ENCODE measurements at regions not wholly inside any gene's neighbourhood (a gene's known extent, or its start where the extent isn't known, plus 50 kb on each side); places are given as distances from the start of the nearest gene placed in this dataset.
"Not testable (repeated sequence)": the region's sequence is repeated elsewhere in the genome, so short reads cannot be mapped to it uniquely, and the experiment has no call there.

DNA sequence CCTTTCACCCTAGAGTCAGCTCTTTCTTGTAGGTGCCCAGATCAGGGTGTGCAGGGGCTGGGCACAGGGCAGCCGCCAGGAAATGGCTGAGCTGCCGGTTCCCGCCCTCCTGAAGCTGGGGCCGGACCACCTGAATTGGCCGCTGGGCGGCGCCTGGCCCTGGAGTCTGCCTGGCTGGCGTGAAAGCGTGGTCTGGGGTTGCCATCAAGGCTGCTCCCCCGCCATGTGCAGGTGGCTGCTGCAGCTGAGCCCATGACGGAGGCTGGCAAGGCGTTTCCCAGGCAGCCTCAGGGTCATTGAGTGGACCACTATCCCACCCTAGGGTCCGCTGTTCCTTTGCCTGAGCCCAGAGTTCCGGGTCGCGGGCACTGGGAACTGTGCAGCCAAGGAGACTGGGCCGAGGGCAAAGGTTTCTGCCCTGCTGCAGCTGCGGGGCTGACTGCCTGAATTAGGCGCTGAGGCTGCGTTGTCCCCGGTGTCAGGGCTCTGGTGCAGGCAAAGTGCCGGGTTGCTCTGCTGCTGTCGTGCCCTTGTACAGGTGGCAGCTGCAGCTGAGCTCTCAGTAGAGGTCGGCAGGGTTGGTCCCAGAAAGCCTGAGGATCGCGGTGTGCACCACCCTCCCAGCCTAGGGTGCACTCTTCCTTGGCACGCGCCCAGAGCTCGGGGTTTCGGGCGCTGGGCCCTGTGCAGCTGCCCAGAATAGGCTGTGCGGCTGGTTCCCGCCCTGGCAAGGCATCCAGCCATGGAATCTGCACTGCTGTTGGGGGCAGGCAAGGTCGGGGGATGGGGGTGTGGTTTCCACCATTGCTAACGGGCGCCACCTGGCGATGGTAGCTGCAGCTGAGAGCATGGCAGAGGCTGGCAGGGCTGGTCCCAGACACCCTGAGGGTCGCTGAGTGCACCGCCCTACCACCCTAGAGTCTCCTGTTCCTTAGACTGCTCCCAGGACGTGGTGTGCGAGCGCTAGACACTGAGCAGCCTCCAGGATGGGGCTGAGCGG lies 86.1 kb downstream of the POTEH start:
- TF ChIP-seq, protein P1, sequence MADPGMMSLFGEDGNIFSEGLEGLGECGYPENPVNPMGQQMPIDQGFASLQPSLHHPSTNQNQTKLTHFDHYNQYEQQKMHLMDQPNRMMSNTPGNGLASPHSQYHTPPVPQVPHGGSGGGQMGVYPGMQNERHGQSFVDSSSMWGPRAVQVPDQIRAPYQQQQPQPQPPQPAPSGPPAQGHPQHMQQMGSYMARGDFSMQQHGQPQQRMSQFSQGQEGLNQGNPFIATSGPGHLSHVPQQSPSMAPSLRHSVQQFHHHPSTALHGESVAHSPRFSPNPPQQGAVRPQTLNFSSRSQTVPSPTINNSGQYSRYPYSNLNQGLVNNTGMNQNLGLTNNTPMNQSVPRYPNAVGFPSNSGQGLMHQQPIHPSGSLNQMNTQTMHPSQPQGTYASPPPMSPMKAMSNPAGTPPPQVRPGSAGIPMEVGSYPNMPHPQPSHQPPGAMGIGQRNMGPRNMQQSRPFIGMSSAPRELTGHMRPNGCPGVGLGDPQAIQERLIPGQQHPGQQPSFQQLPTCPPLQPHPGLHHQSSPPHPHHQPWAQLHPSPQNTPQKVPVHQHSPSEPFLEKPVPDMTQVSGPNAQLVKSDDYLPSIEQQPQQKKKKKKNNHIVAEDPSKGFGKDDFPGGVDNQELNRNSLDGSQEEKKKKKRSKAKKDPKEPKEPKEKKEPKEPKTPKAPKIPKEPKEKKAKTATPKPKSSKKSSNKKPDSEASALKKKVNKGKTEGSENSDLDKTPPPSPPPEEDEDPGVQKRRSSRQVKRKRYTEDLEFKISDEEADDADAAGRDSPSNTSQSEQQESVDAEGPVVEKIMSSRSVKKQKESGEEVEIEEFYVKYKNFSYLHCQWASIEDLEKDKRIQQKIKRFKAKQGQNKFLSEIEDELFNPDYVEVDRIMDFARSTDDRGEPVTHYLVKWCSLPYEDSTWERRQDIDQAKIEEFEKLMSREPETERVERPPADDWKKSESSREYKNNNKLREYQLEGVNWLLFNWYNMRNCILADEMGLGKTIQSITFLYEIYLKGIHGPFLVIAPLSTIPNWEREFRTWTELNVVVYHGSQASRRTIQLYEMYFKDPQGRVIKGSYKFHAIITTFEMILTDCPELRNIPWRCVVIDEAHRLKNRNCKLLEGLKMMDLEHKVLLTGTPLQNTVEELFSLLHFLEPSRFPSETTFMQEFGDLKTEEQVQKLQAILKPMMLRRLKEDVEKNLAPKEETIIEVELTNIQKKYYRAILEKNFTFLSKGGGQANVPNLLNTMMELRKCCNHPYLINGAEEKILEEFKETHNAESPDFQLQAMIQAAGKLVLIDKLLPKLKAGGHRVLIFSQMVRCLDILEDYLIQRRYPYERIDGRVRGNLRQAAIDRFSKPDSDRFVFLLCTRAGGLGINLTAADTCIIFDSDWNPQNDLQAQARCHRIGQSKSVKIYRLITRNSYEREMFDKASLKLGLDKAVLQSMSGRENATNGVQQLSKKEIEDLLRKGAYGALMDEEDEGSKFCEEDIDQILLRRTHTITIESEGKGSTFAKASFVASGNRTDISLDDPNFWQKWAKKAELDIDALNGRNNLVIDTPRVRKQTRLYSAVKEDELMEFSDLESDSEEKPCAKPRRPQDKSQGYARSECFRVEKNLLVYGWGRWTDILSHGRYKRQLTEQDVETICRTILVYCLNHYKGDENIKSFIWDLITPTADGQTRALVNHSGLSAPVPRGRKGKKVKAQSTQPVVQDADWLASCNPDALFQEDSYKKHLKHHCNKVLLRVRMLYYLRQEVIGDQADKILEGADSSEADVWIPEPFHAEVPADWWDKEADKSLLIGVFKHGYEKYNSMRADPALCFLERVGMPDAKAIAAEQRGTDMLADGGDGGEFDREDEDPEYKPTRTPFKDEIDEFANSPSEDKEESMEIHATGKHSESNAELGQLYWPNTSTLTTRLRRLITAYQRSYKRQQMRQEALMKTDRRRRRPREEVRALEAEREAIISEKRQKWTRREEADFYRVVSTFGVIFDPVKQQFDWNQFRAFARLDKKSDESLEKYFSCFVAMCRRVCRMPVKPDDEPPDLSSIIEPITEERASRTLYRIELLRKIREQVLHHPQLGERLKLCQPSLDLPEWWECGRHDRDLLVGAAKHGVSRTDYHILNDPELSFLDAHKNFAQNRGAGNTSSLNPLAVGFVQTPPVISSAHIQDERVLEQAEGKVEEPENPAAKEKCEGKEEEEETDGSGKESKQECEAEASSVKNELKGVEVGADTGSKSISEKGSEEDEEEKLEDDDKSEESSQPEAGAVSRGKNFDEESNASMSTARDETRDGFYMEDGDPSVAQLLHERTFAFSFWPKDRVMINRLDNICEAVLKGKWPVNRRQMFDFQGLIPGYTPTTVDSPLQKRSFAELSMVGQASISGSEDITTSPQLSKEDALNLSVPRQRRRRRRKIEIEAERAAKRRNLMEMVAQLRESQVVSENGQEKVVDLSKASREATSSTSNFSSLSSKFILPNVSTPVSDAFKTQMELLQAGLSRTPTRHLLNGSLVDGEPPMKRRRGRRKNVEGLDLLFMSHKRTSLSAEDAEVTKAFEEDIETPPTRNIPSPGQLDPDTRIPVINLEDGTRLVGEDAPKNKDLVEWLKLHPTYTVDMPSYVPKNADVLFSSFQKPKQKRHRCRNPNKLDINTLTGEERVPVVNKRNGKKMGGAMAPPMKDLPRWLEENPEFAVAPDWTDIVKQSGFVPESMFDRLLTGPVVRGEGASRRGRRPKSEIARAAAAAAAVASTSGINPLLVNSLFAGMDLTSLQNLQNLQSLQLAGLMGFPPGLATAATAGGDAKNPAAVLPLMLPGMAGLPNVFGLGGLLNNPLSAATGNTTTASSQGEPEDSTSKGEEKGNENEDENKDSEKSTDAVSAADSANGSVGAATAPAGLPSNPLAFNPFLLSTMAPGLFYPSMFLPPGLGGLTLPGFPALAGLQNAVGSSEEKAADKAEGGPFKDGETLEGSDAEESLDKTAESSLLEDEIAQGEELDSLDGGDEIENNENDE (IDR thresholded peaks at IDR 0.05; ENCODE audit: low read depth, low read length): not testable (repeated sequence)
- TF ChIP-seq ZNF224 (CRISPR knock-in tag; IDR thresholded peaks at IDR 0.05); JUND (IDR thresholded peaks at IDR 0.05; ENCODE audit: borderline replicate concordance, low read depth, low read length); JUND (tag; IDR thresholded peaks at IDR 0.05; ENCODE audit: borderline replicate concordance, low read depth, low read length); RFX5 (IDR thresholded peaks at IDR 0.05; ENCODE audit: low read depth, low read length); FOXK2 (conservative IDR thresholded peaks at IDR 0.05 in 1 of 2, IDR thresholded peaks at IDR 0.05 in 1 of 2; ENCODE audit: low read depth in 2 of 2); FOS (IDR thresholded peaks at IDR 0.05; ENCODE audit: extremely low read depth, insufficient read length); KLF16 (IDR thresholded peaks at IDR 0.05); CBX5 (IDR thresholded peaks at IDR 0.05; ENCODE audit: borderline replicate concordance, low read depth); ZNF121 (CRISPR knock-in tag; conservative IDR thresholded peaks at IDR 0.05); FOXA1 (IDR thresholded peaks at IDR 0.05; ENCODE audit: borderline replicate concordance); MYC (IDR thresholded peaks at IDR 0.05; ENCODE audit: low read depth, low read length); MYC (CRISPR knock-in tag; IDR thresholded peaks at IDR 0.05; ENCODE audit: borderline replicate concordance, low read depth); U2AF1 (optimal IDR thresholded peaks at IDR 0.05; ENCODE audit: low read depth, low read length); DNMT1 (IDR thresholded peaks at IDR 0.05): not testable (repeated sequence)
- TF ChIP-seq, protein P2, sequence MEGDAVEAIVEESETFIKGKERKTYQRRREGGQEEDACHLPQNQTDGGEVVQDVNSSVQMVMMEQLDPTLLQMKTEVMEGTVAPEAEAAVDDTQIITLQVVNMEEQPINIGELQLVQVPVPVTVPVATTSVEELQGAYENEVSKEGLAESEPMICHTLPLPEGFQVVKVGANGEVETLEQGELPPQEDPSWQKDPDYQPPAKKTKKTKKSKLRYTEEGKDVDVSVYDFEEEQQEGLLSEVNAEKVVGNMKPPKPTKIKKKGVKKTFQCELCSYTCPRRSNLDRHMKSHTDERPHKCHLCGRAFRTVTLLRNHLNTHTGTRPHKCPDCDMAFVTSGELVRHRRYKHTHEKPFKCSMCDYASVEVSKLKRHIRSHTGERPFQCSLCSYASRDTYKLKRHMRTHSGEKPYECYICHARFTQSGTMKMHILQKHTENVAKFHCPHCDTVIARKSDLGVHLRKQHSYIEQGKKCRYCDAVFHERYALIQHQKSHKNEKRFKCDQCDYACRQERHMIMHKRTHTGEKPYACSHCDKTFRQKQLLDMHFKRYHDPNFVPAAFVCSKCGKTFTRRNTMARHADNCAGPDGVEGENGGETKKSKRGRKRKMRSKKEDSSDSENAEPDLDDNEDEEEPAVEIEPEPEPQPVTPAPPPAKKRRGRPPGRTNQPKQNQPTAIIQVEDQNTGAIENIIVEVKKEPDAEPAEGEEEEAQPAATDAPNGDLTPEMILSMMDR (IDR thresholded peaks at IDR 0.05 in 2 of 3, conservative IDR thresholded peaks at IDR 0.05 in 1 of 3; ENCODE audit: insufficient read depth in 2 of 3, low read depth in 1 of 3, low read length in 3 of 3): peak in 2 of 3 experiments; percentile 20 to 26; a peak in 3 of 6 replicates
